GM12892 (cell line): ENCODE measurements at regions not wholly inside any gene's neighbourhood (a gene's known extent, or its start where the extent isn't known, plus 50 kb on each side); places are given as distances from the start of the nearest gene placed in this dataset.

Source experiments
- POLR2A ChIP-seq: IDR thresholded peaks from 2 replicates; pipeline ENCODE4 v1.6.1; 2011; ENCODE audit warnings: low read depth, low read length, control low read depth
- POLR2AphosphoS5 ChIP-seq: IDR thresholded peaks from 2 replicates; pipeline ENCODE4 v1.6.1; 2011; ENCODE audit warnings: low read depth, low read length, control low read depth
- TAF1 ChIP-seq: IDR thresholded peaks from 2 replicates; pipeline ENCODE4 v1.6.1; 2011; ENCODE audit warnings: low read depth, mild to moderate bottlenecking, control low read depth, low read length, borderline replicate concordance

GRCh38 chr2:67848551-67849285 lies 214.1 kb downstream of the C1D start:
- TF ChIP-seq POLR2A, result no peak
- TF ChIP-seq TAF1, result no peak
- TF ChIP-seq POLR2AphosphoS5, result no peak
